GM18907 (cell line): ENCODE measurements at regions not wholly inside any gene's neighbourhood (a gene's known extent, or its start where the extent isn't known, plus 50 kb on each side); places are given as distances from the start of the nearest gene placed in this dataset.

Experiments used
- ATAC-seq: cut with Tn5 transposase; IDR thresholded peaks from one replicate; pipeline ENCODE4 v1.9.1; 2021; ENCODE audit warnings: mild to moderate bottlenecking, moderate library complexity; ENCODE audit not compliant: unreplicated experiment

GRCh38 chr2:128983094-128983493, 664.4 kb upstream of the HS6ST1 start:
- ATAC-seq, result no peak

- ATAC-seq, result no peak
These were observed 665.4 kb upstream of the HS6ST1 start for GRCh38 chr2:128984081-128984480.

GRCh38 chr2:128984855-128985254, 666.2 kb upstream of the HS6ST1 start:
- no peak for ATAC-seq

- no peak for ATAC-seq
These were observed 667.5 kb upstream of the HS6ST1 start for GRCh38 chr2:128986026-128986715.

GRCh38 chr2:128986867-128987268, 668.2 kb upstream of the HS6ST1 start:
- ATAC-seq, result no peak

- ATAC-seq, result no peak
These were observed 669.7 kb upstream of the HS6ST1 start for GRCh38 chr2:128988326-128988725.

- ATAC-seq, result no peak
These were observed 670.3 kb upstream of the HS6ST1 start for GRCh38 chr2:128988967-128989366.

- no peak for ATAC-seq
These were observed 676.4 kb upstream of the HS6ST1 start for GRCh38 chr2:128995086-128995485.

GRCh38 chr2:128996078-128996477, 677.4 kb upstream of the HS6ST1 start:
- ATAC-seq, result no peak

- ATAC-seq, result no peak
These were observed 678.6 kb upstream of the HS6ST1 start for GRCh38 chr2:128997166-128997866.

- no peak for ATAC-seq
These were observed 683.3 kb upstream of the HS6ST1 start for GRCh38 chr2:129001926-129002325.

GRCh38 chr2:129002751-129003150, 684.1 kb upstream of the HS6ST1 start:
- ATAC-seq, result no peak

- no peak for ATAC-seq
These were observed 685.8 kb upstream of the HS6ST1 start for GRCh38 chr2:129004485-129004884.

GRCh38 chr2:129004940-129005490, 686.3 kb upstream of the HS6ST1 start:
- no peak for ATAC-seq

- no peak for ATAC-seq
These were observed 687.6 kb upstream of the HS6ST1 start for GRCh38 chr2:129006135-129006886.

GRCh38 chr2:129006901-129007300, 688.2 kb upstream of the HS6ST1 start:
- ATAC-seq, result no peak

- no peak for ATAC-seq
These were observed 689.6 kb upstream of the HS6ST1 start for GRCh38 chr2:129008055-129008880.

GRCh38 chr2:129008881-129009554, 690.4 kb upstream of the HS6ST1 start:
- ATAC-seq, result no peak

GRCh38 chr2:129009555-129010146, 691.0 kb upstream of the HS6ST1 start:
- no peak for ATAC-seq

- no peak for ATAC-seq
These were observed 691.6 kb upstream of the HS6ST1 start for GRCh38 chr2:129010262-129010661.
